Testis (tissue), 2 donors: ENCODE measurements at regions not wholly inside any gene's neighbourhood (a gene's known extent, or its start where the extent isn't known, plus 50 kb on each side); places are given as distances from the start of the nearest gene placed in this dataset.

ENCODE experiments used
- POLR2A ChIP-seq: fragments of 450-650 bp; IDR thresholded peaks from one replicate; pipeline ENCODE4 v1.6.1; 2017; ENCODE audit warnings: antibody characterized with exemption, mild to moderate bottlenecking, moderate library complexity
- TF ChIP-seq, protein P1 (sequence below), 3 experiments: fragments of 450-650 bp in 2 of 3; fragments of 200-600 bp in 1 of 3; sonication (generic) in 1 of 3; IDR thresholded peaks; one replicate each; pipeline ENCODE4 v1.5.1; 2016 to 2019; ENCODE audit warnings: antibody characterized with exemption in 3 of 3, mild to moderate bottlenecking in 2 of 3, moderate library complexity in 1 of 3

DNA sequence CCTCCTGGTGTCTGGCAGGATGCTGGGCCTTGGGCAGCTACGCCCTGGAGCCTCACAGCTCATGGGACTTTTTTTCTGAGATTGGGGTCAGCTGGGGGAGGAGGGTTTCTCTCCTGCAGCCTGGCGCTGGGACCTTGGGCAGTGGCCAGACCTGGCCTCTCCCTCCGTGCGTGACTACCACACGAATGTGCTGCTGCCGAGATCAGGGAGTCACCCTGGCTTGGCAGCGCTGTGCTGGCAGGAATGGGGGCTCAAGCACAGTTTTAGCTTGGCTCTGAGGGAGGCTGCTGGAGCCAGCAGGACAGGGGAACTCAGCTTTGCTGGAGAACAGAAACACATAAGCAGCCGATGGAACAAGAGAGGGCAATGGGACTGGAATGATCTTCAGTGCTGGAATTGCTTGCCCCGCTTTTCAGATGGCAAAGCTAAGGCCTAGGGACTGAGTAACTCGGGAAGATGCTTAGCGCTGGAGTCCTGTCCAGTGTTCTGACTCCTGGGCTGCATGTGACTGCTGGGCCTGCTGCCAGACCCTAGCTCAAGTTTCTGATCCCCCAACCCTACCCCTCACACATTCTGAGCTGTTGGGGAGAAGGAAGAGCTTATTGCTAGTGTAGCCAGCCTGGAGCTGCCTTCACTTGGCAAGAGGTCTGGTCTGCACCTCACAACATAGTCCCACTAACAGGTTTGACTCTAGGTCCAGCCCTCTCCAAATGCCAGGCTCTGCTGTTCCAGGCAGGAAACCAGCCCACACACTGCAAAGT lies 69.9 kb downstream of the NAV1 start:
- TF ChIP-seq, protein P1, sequence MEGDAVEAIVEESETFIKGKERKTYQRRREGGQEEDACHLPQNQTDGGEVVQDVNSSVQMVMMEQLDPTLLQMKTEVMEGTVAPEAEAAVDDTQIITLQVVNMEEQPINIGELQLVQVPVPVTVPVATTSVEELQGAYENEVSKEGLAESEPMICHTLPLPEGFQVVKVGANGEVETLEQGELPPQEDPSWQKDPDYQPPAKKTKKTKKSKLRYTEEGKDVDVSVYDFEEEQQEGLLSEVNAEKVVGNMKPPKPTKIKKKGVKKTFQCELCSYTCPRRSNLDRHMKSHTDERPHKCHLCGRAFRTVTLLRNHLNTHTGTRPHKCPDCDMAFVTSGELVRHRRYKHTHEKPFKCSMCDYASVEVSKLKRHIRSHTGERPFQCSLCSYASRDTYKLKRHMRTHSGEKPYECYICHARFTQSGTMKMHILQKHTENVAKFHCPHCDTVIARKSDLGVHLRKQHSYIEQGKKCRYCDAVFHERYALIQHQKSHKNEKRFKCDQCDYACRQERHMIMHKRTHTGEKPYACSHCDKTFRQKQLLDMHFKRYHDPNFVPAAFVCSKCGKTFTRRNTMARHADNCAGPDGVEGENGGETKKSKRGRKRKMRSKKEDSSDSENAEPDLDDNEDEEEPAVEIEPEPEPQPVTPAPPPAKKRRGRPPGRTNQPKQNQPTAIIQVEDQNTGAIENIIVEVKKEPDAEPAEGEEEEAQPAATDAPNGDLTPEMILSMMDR (IDR thresholded peaks at IDR 0.05), result no peak
- no peak for TF ChIP-seq POLR2A
